Endothelial cell of umbilical vein (primary cell): ENCODE measurements at regions not wholly inside any gene's neighbourhood (a gene's known extent, or its start where the extent isn't known, plus 50 kb on each side); places are given as distances from the start of the nearest gene placed in this dataset.

Experiments
- BruUV-seq: library from RNA; stranded (reverse); fragments of 400-500 nt; replicated peaks from 2 replicates; lab custom pipeline; 2021; lab: Mats Ljungman, UMichigan
- CTCF ChIA-PET: fragments of 300-600, 350-600 bp; sonication (Branson Sonifier 250); formaldehyde crosslinking; loops from one replicate; lab custom pipeline; 2021; ENCODE audit warnings: antibody characterized with exemption, inconsistent platforms; lab: Charles Lee
- POLR2A ChIA-PET: fragments of 300-600, 350-600 bp; sonication (Branson Sonifier 250); formaldehyde crosslinking; loops from one replicate; lab custom pipeline; 2021; ENCODE audit warnings: antibody characterized with exemption, inconsistent platforms; lab: Charles Lee
- DNase-seq: peaks from one replicate; pipeline ENCODE4 v3.0.0-alpha.2; 2011; ENCODE audit warnings: low read depth, low spot score
- FAIRE-seq: peaks from 2 replicates; lab custom pipeline; 2011; peaks lifted over from hg19 to GRCh38; lab: Jason Lieb, UNC
- H2AFZ ChIP-seq: 2 replicates; pipeline ENCODE4 v1.6.0; 2012; ENCODE audit warnings: low read depth, low read length, control low read depth, inconsistent platforms
- H3K27ac ChIP-seq: 2 replicates; pipeline ENCODE4 v1.5.1; 2011; ENCODE audit warnings: low read depth, mild to moderate bottlenecking, control low read depth, low read length, moderate library complexity; ENCODE audit not compliant: insufficient read depth
- H3K27me3 ChIP-seq, 2 experiments: 2 replicates each; pipeline versions ENCODE4 v1.6.0 to v1.6.1; 2011; ENCODE audit warnings: low read length in 2 of 2, mixed read lengths in 1 of 2; ENCODE audit not compliant: control insufficient read depth in 2 of 2, insufficient read depth in 2 of 2
- H3K36me3 ChIP-seq, 2 experiments: 2 replicates in 1 of 2; 3 replicates in 1 of 2; pipeline ENCODE4 v1.5.1; 2011; ENCODE audit warnings: low read length in 2 of 2, mild to moderate bottlenecking in 1 of 2, moderate library complexity in 1 of 2; ENCODE audit not compliant: control insufficient read depth in 2 of 2, insufficient read depth in 2 of 2; ENCODE audit errors: extremely low read depth in 1 of 2
- H3K4me1 ChIP-seq: 3 replicates; pipeline ENCODE4 v1.5.1; 2011; ENCODE audit warnings: mild to moderate bottlenecking, low read length; ENCODE audit not compliant: control insufficient read depth, insufficient read depth; ENCODE audit errors: extremely low read depth
- H3K4me2 ChIP-seq: 2 replicates; pipeline ENCODE4 v1.6.1; 2011; ENCODE audit warnings: low read length, control low read depth, mixed read lengths; ENCODE audit not compliant: insufficient read depth
- H3K4me3 ChIP-seq, 3 experiments: fragments of 200-600 bp in 1 of 3; sonication (generic), shearing (Covaris generic) in 1 of 3; replicated peaks in 1 of 3; 2 replicates each; pipeline ENCODE4 v1.5.1; 2011 to 2016; ENCODE audit warnings: control low read depth in 3 of 3, low read length in 3 of 3, mild to moderate bottlenecking in 2 of 3, inconsistent platforms in 1 of 3, low read depth in 1 of 3, moderate library complexity in 1 of 3; ENCODE audit not compliant: insufficient read depth in 1 of 3
- H3K79me2 ChIP-seq: 2 replicates; pipeline ENCODE4 v1.6.0; 2012; ENCODE audit warnings: low read length, inconsistent platforms; ENCODE audit not compliant: control insufficient read depth, insufficient read depth
- H3K9ac ChIP-seq: replicated peaks from 2 replicates; pipeline ENCODE3; 2011; ENCODE audit warnings: low read length, control low read depth; ENCODE audit not compliant: insufficient read depth; ENCODE audit errors: extremely low read depth
- H3K9me1 ChIP-seq: replicated peaks from 3 replicates; pipeline ENCODE4 v1.6.0; 2011; ENCODE audit warnings: mild to moderate bottlenecking, low read length; ENCODE audit not compliant: control insufficient read depth, insufficient read depth; ENCODE audit errors: extremely low read depth
- H3K9me3 ChIP-seq: replicated peaks from 2 replicates; pipeline ENCODE4 v1.5.1; 2012; ENCODE audit warnings: low read length, inconsistent platforms; ENCODE audit not compliant: control insufficient read depth, insufficient read depth
- H4K20me1 ChIP-seq: replicated peaks from 2 replicates; pipeline ENCODE3; 2011; ENCODE audit warnings: mild to moderate bottlenecking, low read length; ENCODE audit not compliant: control insufficient read depth, insufficient read depth; ENCODE audit errors: extremely low read depth
- EZH2 ChIP-seq: IDR thresholded peaks from 2 replicates; pipeline ENCODE4 v1.6.1; 2012; ENCODE audit warnings: borderline replicate concordance, low read depth, mild to moderate bottlenecking, moderate library complexity, low read length, inconsistent platforms; ENCODE audit not compliant: severe bottlenecking
- FOS ChIP-seq: IDR thresholded peaks from 2 replicates; pipeline ENCODE4 v1.6.1; 2011; ENCODE audit warnings: mild to moderate bottlenecking, low read length, moderate library complexity, borderline replicate concordance; ENCODE audit not compliant: insufficient read depth
- GATA2 ChIP-seq: IDR thresholded peaks from 2 replicates; pipeline ENCODE4 v1.7.0; 2011; ENCODE audit warnings: low read depth, mild to moderate bottlenecking, moderate library complexity, mixed read lengths, low read length; ENCODE audit not compliant: insufficient read length, insufficient read depth
- POLR2A ChIP-seq: IDR thresholded peaks from 2 replicates; pipeline ENCODE4 v1.6.1; 2012; ENCODE audit warnings: low read depth, mild to moderate bottlenecking, control low read depth, low read length
- POLR2AphosphoS5 ChIP-seq: IDR thresholded peaks from 2 replicates; pipeline ENCODE4 v1.6.1; 2012; ENCODE audit warnings: low read depth, mild to moderate bottlenecking, control low read depth, low read length, moderate library complexity; ENCODE audit not compliant: insufficient read depth
- dilution Hi-C: fragments of 300-500 bp; cut with MboI; formaldehyde crosslinking; loops from one replicate; pipeline ENCODE4 v1.15.0; 2019; ENCODE audit warnings: low sequenced_read_pairs; ENCODE audit not compliant: extremely low pct_ligation_motif_present
- intact Hi-C: fragments of 100-400 bp; cut with micrococcal nuclease; formaldehyde crosslinking; loops from one replicate; pipeline ENCODE4 v1.10.0; 2022

DNA sequence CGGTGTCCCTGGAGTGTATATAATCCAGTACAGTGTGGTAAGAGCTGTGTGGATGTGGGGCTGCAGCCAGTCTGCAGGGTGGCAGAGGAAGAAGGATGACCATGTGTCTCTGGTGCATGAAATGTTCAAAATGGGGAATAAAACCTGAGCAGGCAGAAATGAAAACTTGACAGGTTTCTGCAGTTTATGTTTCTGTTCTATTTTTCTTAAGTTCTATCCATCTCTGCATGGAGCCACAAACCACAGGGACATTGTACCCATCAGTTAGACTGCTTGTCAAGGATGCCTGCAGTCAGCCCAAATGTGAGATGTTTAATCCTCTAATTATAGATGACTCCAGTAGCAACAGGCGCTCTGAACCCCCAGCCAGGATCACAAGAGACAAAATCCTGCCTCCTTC is 216.7 kb downstream of the IL20RB start:
- no peaks in the 10 kb centered on the region for H3K36me3 ChIP-seq
- no TSS peak for BruUV-seq
- no peaks in the 10 kb centered on the region for H3K79me2 ChIP-seq
- ChIA-PET CTCF (interaction anchor here (1.1 kb wide), 1 partner anchor 11 kb away, joined by 4 read pairs; no protein-coding TSS in a partner anchor), POLR2A (no interaction called here)
- no peak overlapping the region for H3K4me3 ChIP-seq
- dilution Hi-C loops: no loop called here
- FAIRE-seq: no peak
- H3K4me1 ChIP-seq: no peaks in the 10 kb centered on the region
- H3K27ac ChIP-seq: no peak overlapping the region
- no peaks in the 10 kb centered on the region for H3K27me3 ChIP-seq
- intact Hi-C loops: no loop called here
- H3K9me1 ChIP-seq: no peaks in the 10 kb centered on the region
- H3K9ac ChIP-seq: no peak overlapping the region
- H4K20me1 ChIP-seq: no peaks in the 10 kb centered on the region
- TF ChIP-seq EZH2: no peak
- H3K4me2 ChIP-seq: no peak overlapping the region
- H3K9me3 ChIP-seq: no peaks in the 10 kb centered on the region
- no peak for DNase-seq
- no peak overlapping the region for H2AFZ ChIP-seq

GRCh38 chr3:137180220-137180619 is 222.4 kb downstream of the IL20RB start:
- CTCF ChIA-PET: no interaction called here
- DNase-seq (no peak), FAIRE-seq (no peak)
- H3K27me3 ChIP-seq: no peaks in the 10 kb centered on the region
- H3K27ac ChIP-seq: no peak overlapping the region
- H3K9me3 ChIP-seq: no peaks in the 10 kb centered on the region
- no peak overlapping the region for H3K4me3 ChIP-seq
- TF ChIP-seq POLR2A: no peak
- no peak for TF ChIP-seq GATA2
- TF ChIP-seq FOS: no peak
- no peak for TF ChIP-seq POLR2AphosphoS5
- H2AFZ ChIP-seq: no peak overlapping the region
- intact Hi-C loops: no loop called here
- no peaks in the 10 kb centered on the region for H3K36me3 ChIP-seq
- no peaks in the 10 kb centered on the region for H3K9me1 ChIP-seq
- BruUV-seq: no TSS peak
- H3K79me2 ChIP-seq: no peaks in the 10 kb centered on the region
- H4K20me1 ChIP-seq: no peaks in the 10 kb centered on the region
- H3K9ac ChIP-seq: no peak overlapping the region
- dilution Hi-C loops: no loop called here
- H3K4me1 ChIP-seq: no peaks in the 10 kb centered on the region
- no peak overlapping the region for H3K4me2 ChIP-seq
- POLR2A ChIA-PET: no interaction called here
